ENCODE measurements at regions not wholly inside any gene's neighbourhood (a gene's known extent, or its start where the extent isn't known, plus 50 kb on each side); places are given as distances from the start of the nearest gene placed in this dataset.

DNA sequence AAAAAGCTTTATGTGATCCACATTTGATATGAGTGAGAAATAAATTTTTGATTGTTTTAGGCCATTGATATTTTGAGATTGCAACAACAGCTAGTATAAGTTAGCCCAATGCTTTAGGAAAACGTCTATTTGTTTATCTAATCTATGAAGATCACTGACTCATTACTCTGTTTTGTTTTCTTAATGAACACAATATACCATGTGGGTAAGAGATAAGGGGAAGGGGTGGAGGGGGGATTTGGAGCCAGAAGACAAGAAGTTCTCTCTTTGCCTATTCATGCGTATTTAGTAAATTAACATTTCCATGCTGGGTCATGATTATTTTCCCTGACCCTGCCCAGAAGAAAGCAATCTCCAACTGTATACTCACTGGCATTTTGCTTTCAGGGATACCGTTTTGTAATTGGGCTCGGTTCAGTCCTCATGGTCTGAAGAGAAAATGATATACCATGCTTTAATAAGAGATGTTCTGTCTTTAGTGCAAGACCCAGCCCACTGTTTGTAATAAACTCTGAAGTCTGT is 359.5 kb upstream of the NPSR1 start:
- Histone ChIP-seq H3K4me3 (ENCODE audit: insufficient read length, low read depth) (no peak overlapping the region), H3K4me1 (ENCODE audit: insufficient read depth, insufficient read length) (no peaks in the 10 kb centered on the region), H3K36me3 (ENCODE audit: insufficient read depth, insufficient read length, low read length) (no peaks in the 10 kb centered on the region), H3K27me3 (ENCODE audit: insufficient read depth, insufficient read length) (no peaks in the 10 kb centered on the region), H3K9ac (ENCODE audit: insufficient read length, low read depth) (no peak overlapping the region), H3K9me3 (ENCODE audit: insufficient read depth, low read length) (no peaks in the 10 kb centered on the region)
- no peak for DNase-seq (ENCODE audit: low read depth, low spot score)
- TF ChIP-seq YY1 (IDR thresholded peaks at IDR 0.05; ENCODE audit: insufficient read depth, insufficient read length) (no peak), SUZ12 (IDR thresholded peaks at IDR 0.05; ENCODE audit: extremely low read depth, insufficient read depth, insufficient read length) (no peak), ZNF274 (IDR thresholded peaks at IDR 0.05; ENCODE audit: low read depth, low read length) (no peak)

DNA sequence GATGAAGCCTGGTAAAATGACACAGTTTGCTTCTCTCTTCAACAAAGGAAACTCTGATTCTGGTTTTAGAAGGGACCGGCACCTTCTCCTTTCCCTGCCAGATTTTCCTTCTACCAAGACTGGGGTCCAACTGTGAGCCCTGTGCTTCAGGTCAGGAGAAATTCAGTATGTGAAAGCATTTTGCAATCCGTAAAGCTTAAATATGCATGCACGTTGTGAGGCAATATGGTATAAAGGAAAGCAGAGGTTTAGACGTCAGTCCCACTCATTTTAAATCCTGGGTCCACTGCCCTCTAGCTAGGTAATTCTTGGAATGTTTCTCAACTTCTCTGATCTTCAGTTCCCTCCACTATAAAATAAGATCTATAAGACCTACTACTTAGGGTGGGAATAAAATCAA is 359.0 kb upstream of the NPSR1 start:
- H3K4me3 ChIP-seq (ENCODE audit: insufficient read length, low read depth), result no peak overlapping the region
- no peaks in the 10 kb centered on the region for H3K27me3 ChIP-seq (ENCODE audit: insufficient read depth, insufficient read length)

DNA sequence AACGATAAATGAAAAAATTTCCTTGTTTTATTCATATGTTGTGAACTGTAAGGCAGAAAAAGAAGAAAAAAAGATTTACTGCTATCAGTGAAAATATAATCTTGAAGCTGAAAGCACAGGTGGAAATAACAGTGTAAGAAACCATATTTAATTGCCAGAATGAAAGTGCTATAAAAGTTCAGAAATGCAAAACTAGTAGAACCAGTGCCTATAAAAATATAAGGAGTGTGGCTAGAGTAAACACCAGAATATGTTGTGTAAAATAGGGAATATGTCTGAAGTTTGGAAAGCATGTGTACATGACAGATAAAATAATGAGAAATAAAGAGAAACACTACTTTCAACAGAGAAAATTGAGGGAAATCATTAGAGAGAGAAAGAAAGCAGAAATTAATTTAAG is 350.5 kb upstream of the NPSR1 start:
- no peaks in the 10 kb centered on the region for H3K4me1 ChIP-seq (ENCODE audit: insufficient read depth, insufficient read length)
- no peaks in the 10 kb centered on the region for H3K27me3 ChIP-seq (ENCODE audit: insufficient read depth, insufficient read length)
- no peak overlapping the region for H3K4me3 ChIP-seq (ENCODE audit: insufficient read length, low read depth)
- TF ChIP-seq SUZ12 (IDR thresholded peaks at IDR 0.05; ENCODE audit: extremely low read depth, insufficient read depth, insufficient read length) (no peak), ZNF274 (IDR thresholded peaks at IDR 0.05; ENCODE audit: low read depth, low read length) (no peak), YY1 (IDR thresholded peaks at IDR 0.05; ENCODE audit: insufficient read depth, insufficient read length) (no peak)
- H3K9me3 ChIP-seq (ENCODE audit: insufficient read depth, low read length), result peaks cover 16% of the 10 kb centered on the region
- H3K9ac ChIP-seq (ENCODE audit: insufficient read length, low read depth), result no peak overlapping the region
- no peaks in the 10 kb centered on the region for H3K36me3 ChIP-seq (ENCODE audit: insufficient read depth, insufficient read length, low read length)
- DNase-seq (ENCODE audit: low read depth, low spot score), result no peak

More for the DNA sequence above, 359.0 kb upstream of the NPSR1 start:
- Histone ChIP-seq H3K9ac (ENCODE audit: insufficient read length, low read depth) (no peak overlapping the region), H3K36me3 (ENCODE audit: insufficient read depth, insufficient read length, low read length) (no peaks in the 10 kb centered on the region), H3K9me3 (ENCODE audit: insufficient read depth, low read length) (no peaks in the 10 kb centered on the region), H3K4me1 (ENCODE audit: insufficient read depth, insufficient read length) (no peaks in the 10 kb centered on the region)
- DNase-seq (ENCODE audit: low read depth, low spot score), result no peak
- TF ChIP-seq SUZ12 (IDR thresholded peaks at IDR 0.05; ENCODE audit: extremely low read depth, insufficient read depth, insufficient read length), result no peak
- TF ChIP-seq YY1 (IDR thresholded peaks at IDR 0.05; ENCODE audit: insufficient read depth, insufficient read length), result no peak
- no peak for TF ChIP-seq ZNF274 (IDR thresholded peaks at IDR 0.05; ENCODE audit: low read depth, low read length)

DNA sequence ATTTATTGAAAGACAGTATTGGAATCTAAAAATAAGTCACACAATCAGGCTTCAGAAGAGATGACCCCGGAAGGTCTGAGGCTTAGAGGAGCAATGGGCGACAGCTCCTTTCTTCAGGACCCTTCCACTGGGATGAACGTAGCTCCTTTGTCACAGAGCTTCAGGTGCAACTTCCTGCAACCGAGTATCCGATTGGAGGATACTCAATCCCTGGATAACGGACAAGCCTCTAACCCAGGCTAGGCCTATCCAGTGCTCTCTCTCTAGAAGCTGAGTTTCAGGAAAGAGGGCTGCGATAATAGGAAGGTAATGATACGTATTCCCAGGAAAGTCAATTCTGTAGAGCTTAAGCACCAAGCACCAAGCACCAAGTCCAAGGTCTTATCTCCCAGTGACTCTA is 349.4 kb upstream of the NPSR1 start:
- Histone ChIP-seq H3K36me3 (ENCODE audit: insufficient read depth, insufficient read length, low read length) (no peaks in the 10 kb centered on the region), H3K27me3 (ENCODE audit: insufficient read depth, insufficient read length) (no peaks in the 10 kb centered on the region)

DNA sequence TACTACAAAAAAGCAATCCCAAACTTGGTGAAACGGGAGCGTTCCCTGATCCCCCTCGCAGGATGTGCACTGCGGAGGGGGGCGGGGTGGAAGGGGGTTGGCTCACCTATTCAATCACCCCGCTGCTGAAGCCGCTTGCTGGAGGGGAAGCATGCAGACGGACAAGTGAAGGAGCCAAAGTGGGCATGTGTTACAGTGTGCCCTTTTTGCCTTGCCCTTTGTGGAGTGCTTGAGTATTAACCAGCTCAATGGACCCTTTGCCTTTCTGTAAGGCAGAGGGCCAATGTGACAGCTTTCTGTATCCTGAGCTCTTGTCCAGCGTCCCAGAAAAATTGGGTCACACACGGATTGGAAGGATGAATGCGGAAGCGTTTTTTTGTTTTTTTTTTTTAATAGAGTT is 348.9 kb upstream of the NPSR1 start:
- Histone ChIP-seq H3K36me3 (ENCODE audit: insufficient read depth, insufficient read length, low read length) (no peaks in the 10 kb centered on the region), H3K9me3 (ENCODE audit: insufficient read depth, low read length) (peaks cover 27% of the 10 kb centered on the region), H3K9ac (ENCODE audit: insufficient read length, low read depth) (no peak overlapping the region), H3K4me3 (ENCODE audit: insufficient read length, low read depth) (no peak overlapping the region), H3K27me3 (ENCODE audit: insufficient read depth, insufficient read length) (no peaks in the 10 kb centered on the region), H3K4me1 (ENCODE audit: insufficient read depth, insufficient read length) (no peaks in the 10 kb centered on the region)
- TF ChIP-seq SUZ12 (IDR thresholded peaks at IDR 0.05; ENCODE audit: extremely low read depth, insufficient read depth, insufficient read length), result no peak
- no peak for TF ChIP-seq ZNF274 (IDR thresholded peaks at IDR 0.05; ENCODE audit: low read depth, low read length)
- TF ChIP-seq YY1 (IDR thresholded peaks at IDR 0.05; ENCODE audit: insufficient read depth, insufficient read length), result no peak
- DNase-seq (ENCODE audit: low read depth, low spot score), result no peak

More for the DNA sequence above, 349.4 kb upstream of the NPSR1 start:
- TF ChIP-seq ZNF274 (IDR thresholded peaks at IDR 0.05; ENCODE audit: low read depth, low read length) (no peak), SUZ12 (IDR thresholded peaks at IDR 0.05; ENCODE audit: extremely low read depth, insufficient read depth, insufficient read length) (no peak), YY1 (IDR thresholded peaks at IDR 0.05; ENCODE audit: insufficient read depth, insufficient read length) (no peak)
- no peak overlapping the region for H3K9ac ChIP-seq (ENCODE audit: insufficient read length, low read depth)
- H3K4me1 ChIP-seq (ENCODE audit: insufficient read depth, insufficient read length), result no peaks in the 10 kb centered on the region
- no peak for DNase-seq (ENCODE audit: low read depth, low spot score)
- H3K9me3 ChIP-seq (ENCODE audit: insufficient read depth, low read length), result peaks cover 27% of the 10 kb centered on the region
- no peak overlapping the region for H3K4me3 ChIP-seq (ENCODE audit: insufficient read length, low read depth)

DNA sequence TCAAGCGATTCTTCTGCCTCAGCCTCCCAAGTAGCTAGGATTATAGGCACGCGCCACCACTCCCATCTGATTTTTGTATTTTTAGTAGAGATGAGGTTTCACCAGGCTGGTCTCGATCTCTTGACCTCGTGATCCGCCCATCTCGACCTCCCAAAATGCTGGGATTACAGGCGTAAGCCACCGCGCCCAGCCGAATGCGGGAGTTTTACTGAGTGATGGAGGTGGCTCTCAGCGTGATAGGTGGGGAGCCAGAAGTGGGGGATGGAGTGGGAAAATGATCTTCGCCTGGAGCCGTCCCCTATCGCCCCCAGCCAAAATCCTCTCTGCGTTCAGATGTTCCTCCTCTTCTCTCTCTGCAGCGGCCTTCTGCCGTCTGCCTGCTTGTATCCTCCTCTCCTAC is 348.4 kb upstream of the NPSR1 start:
- H3K4me1 ChIP-seq (ENCODE audit: insufficient read depth, insufficient read length), result no peaks in the 10 kb centered on the region

DNA sequence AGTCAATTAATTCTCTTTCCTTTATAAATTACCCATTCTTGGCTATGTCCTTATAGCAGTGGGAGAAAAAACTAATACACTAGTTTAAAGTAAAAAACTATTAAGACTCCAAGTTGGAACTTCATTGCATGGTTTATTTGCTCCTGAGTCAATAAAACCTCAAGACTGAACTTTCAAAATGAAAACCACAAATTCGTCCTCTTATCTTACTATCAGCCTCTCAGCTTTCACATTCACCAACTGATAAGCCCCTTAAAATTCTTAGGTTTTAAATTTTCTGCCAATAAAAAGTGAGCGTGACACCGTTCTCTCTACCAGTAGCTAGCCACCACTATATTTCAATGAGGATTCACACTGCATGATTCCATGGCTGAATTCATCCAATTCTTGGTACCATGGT is 346.4 kb upstream of the NPSR1 start:
- Histone ChIP-seq H3K4me3 (ENCODE audit: insufficient read length, low read depth) (no peak overlapping the region), H3K36me3 (ENCODE audit: insufficient read depth, insufficient read length, low read length) (no peaks in the 10 kb centered on the region), H3K9me3 (ENCODE audit: insufficient read depth, low read length) (peaks cover 27% of the 10 kb centered on the region), H3K27me3 (ENCODE audit: insufficient read depth, insufficient read length) (no peaks in the 10 kb centered on the region), H3K4me1 (ENCODE audit: insufficient read depth, insufficient read length) (no peaks in the 10 kb centered on the region), H3K9ac (ENCODE audit: insufficient read length, low read depth) (no peak overlapping the region)
- TF ChIP-seq SUZ12 (IDR thresholded peaks at IDR 0.05; ENCODE audit: extremely low read depth, insufficient read depth, insufficient read length) (no peak), YY1 (IDR thresholded peaks at IDR 0.05; ENCODE audit: insufficient read depth, insufficient read length) (no peak)
- DNase-seq (ENCODE audit: low read depth, low spot score), result no peak

More for the DNA sequence above, 348.4 kb upstream of the NPSR1 start:
- H3K9me3 ChIP-seq (ENCODE audit: insufficient read depth, low read length), result peaks cover 27% of the 10 kb centered on the region
- TF ChIP-seq YY1 (IDR thresholded peaks at IDR 0.05; ENCODE audit: insufficient read depth, insufficient read length), result no peak
- TF ChIP-seq ZNF274 (IDR thresholded peaks at IDR 0.05; ENCODE audit: low read depth, low read length), result no peak
- no peak for TF ChIP-seq SUZ12 (IDR thresholded peaks at IDR 0.05; ENCODE audit: extremely low read depth, insufficient read depth, insufficient read length)
- H3K9ac ChIP-seq (ENCODE audit: insufficient read length, low read depth), result no peak overlapping the region
- no peaks in the 10 kb centered on the region for H3K36me3 ChIP-seq (ENCODE audit: insufficient read depth, insufficient read length, low read length)
- H3K4me3 ChIP-seq (ENCODE audit: insufficient read length, low read depth), result no peak overlapping the region
- no peaks in the 10 kb centered on the region for H3K27me3 ChIP-seq (ENCODE audit: insufficient read depth, insufficient read length)
- no peak for DNase-seq (ENCODE audit: low read depth, low spot score)
